HEK293 (cell line): ENCODE measurements at regions not wholly inside any gene's neighbourhood (a gene's known extent, or its start where the extent isn't known, plus 50 kb on each side); places are given as distances from the start of the nearest gene placed in this dataset.

Experiments
- ATF2 ChIP-seq: fragments of 450-650 bp; formaldehyde crosslinking; IDR thresholded peaks from 2 replicates; pipeline ENCODE4 v1.5.1; 2016; ENCODE audit warnings: missing biosample characterization, missing genetic modification characterization, low read depth
- CTCF ChIP-seq: fragments of 450-650 bp; formaldehyde crosslinking; IDR thresholded peaks from 2 replicates; pipeline ENCODE4 v1.5.1; 2016; ENCODE audit warnings: missing biosample characterization, missing genetic modification characterization
- HOXA7 ChIP-seq: sonication (generic); formaldehyde crosslinking; IDR thresholded peaks from 2 replicates; pipeline ENCODE4 v1.8.1; 2022; ENCODE audit warnings: missing genetic modification reagents, borderline replicate concordance
- PRDM10 ChIP-seq: fragments of 450-650 bp; formaldehyde crosslinking; IDR thresholded peaks from 2 replicates; pipeline ENCODE4 v1.5.1; 2016; ENCODE audit warnings: missing biosample characterization, missing genetic modification characterization
- REST ChIP-seq: fragments of 450-650 bp; formaldehyde crosslinking; IDR thresholded peaks from 2 replicates; pipeline ENCODE4 v1.5.1; 2016; ENCODE audit warnings: missing biosample characterization, missing genetic modification characterization
- ZNF510 ChIP-seq: fragments of 450-650 bp; formaldehyde crosslinking; IDR thresholded peaks from 2 replicates; pipeline ENCODE4 v1.5.1; 2018; ENCODE audit warnings: mild to moderate bottlenecking, missing genetic modification characterization, missing biosample characterization; ENCODE audit not compliant: insufficient replicate concordance
- ZNF664 ChIP-seq: fragments of 450-650 bp; formaldehyde crosslinking; IDR thresholded peaks from 2 replicates; pipeline ENCODE4 v1.5.1; 2016; ENCODE audit warnings: missing biosample characterization, missing genetic modification characterization
- ZSCAN23 ChIP-seq: fragments of 450-650 bp; formaldehyde crosslinking; IDR thresholded peaks from 2 replicates; pipeline ENCODE4 v1.5.1; 2016; ENCODE audit warnings: missing biosample characterization, missing genetic modification characterization
- TF ChIP-seq, protein P1 (sequence below): sonication (generic); formaldehyde crosslinking; IDR thresholded peaks from 2 replicates; pipeline ENCODE4 v1.8.1; 2022; ENCODE audit warnings: mild to moderate bottlenecking, moderate library complexity, missing genetic modification reagents
- TF ChIP-seq, protein P2 (sequence below): fragments of 450-650 bp; formaldehyde crosslinking; IDR thresholded peaks from 2 replicates; pipeline ENCODE4 v1.5.1; 2016; ENCODE audit warnings: missing biosample characterization, missing genetic modification characterization
- TF ChIP-seq, protein P3 (sequence below): IDR thresholded peaks from 2 replicates; pipeline ENCODE4 v1.6.1; 2011; ENCODE audit warnings: mild to moderate bottlenecking, low read depth, low read length, borderline replicate concordance

GRCh38 chr20:48288930-48289507 is 503.7 kb upstream of the SULF2 start:
- no peak for TF ChIP-seq ZNF664
- TF ChIP-seq ZSCAN23 (tag by site-specific recombination) = no peak
- TF ChIP-seq REST (tag by site-specific recombination) = no peak
- no peak for TF ChIP-seq CTCF
- TF ChIP-seq HOXA7 (CRISPR knock-in tag) = no peak
- TF ChIP-seq ATF2 = no peak
- TF ChIP-seq, protein P1, sequence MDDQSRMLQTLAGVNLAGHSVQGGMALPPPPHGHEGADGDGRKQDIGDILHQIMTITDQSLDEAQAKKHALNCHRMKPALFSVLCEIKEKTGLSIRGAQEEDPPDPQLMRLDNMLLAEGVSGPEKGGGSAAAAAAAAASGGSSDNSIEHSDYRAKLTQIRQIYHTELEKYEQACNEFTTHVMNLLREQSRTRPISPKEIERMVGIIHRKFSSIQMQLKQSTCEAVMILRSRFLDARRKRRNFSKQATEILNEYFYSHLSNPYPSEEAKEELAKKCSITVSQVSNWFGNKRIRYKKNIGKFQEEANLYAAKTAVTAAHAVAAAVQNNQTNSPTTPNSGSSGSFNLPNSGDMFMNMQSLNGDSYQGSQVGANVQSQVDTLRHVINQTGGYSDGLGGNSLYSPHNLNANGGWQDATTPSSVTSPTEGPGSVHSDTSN (CRISPR knock-in tag) = no peak
- TF ChIP-seq, protein P2, sequence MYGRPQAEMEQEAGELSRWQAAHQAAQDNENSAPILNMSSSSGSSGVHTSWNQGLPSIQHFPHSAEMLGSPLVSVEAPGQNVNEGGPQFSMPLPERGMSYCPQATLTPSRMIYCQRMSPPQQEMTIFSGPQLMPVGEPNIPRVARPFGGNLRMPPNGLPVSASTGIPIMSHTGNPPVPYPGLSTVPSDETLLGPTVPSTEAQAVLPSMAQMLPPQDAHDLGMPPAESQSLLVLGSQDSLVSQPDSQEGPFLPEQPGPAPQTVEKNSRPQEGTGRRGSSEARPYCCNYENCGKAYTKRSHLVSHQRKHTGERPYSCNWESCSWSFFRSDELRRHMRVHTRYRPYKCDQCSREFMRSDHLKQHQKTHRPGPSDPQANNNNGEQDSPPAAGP (tag by site-specific recombination) = no peak
- TF ChIP-seq, protein P3, sequence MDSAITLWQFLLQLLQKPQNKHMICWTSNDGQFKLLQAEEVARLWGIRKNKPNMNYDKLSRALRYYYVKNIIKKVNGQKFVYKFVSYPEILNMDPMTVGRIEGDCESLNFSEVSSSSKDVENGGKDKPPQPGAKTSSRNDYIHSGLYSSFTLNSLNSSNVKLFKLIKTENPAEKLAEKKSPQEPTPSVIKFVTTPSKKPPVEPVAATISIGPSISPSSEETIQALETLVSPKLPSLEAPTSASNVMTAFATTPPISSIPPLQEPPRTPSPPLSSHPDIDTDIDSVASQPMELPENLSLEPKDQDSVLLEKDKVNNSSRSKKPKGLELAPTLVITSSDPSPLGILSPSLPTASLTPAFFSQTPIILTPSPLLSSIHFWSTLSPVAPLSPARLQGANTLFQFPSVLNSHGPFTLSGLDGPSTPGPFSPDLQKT = no peak
- TF ChIP-seq ZNF510 = no peak
- no peak for TF ChIP-seq PRDM10
